Smooth muscle cell (in vitro differentiated cells): ENCODE measurements at regions not wholly inside any gene's neighbourhood (a gene's known extent, or its start where the extent isn't known, plus 50 kb on each side); places are given as distances from the start of the nearest gene placed in this dataset.

Source experiments
- DNase-seq: peaks from one replicate; lab custom pipeline; 2025; ENCODE audit not compliant: unreplicated experiment; lab: John Stamatoyannopoulos, UW
- H2AFZ ChIP-seq: fragments of 200-600 bp; sonication (generic); 2 replicates; pipeline ENCODE4 v1.6.0; 2016; ENCODE audit warnings: antibody characterized with exemption, low read depth, mild to moderate bottlenecking
- H3F3A ChIP-seq: fragments of 200-600 bp; sonication (generic); 2 replicates; pipeline ENCODE4 v1.6.0; 2017; ENCODE audit warnings: antibody characterized with exemption, low read depth
- H3K27ac ChIP-seq: fragments of 200-600 bp; sonication (generic); 2 replicates; pipeline ENCODE4 v1.5.1; 2016; ENCODE audit warnings: low read depth, mild to moderate bottlenecking
- H3K27me3 ChIP-seq: fragments of 200-600 bp; sonication (generic); 2 replicates; pipeline ENCODE4 v1.6.1; 2016; ENCODE audit warnings: low read depth, mild to moderate bottlenecking
- H3K36me3 ChIP-seq: fragments of 200-600 bp; sonication (generic); 2 replicates; pipeline ENCODE4 v1.5.1; 2016; ENCODE audit warnings: low read depth
- H3K4me1 ChIP-seq: fragments of 200-600 bp; sonication (generic); 2 replicates; pipeline ENCODE4 v1.5.1; 2016; ENCODE audit warnings: low read depth
- H3K4me2 ChIP-seq: fragments of 200-600 bp; sonication (generic); 2 replicates; pipeline ENCODE4 v1.6.0; 2016; ENCODE audit warnings: mild to moderate bottlenecking
- H3K4me3 ChIP-seq: fragments of 200-600 bp; sonication (generic); 2 replicates; pipeline ENCODE4 v1.5.1; 2016; ENCODE audit warnings: mild to moderate bottlenecking
- H3K79me2 ChIP-seq: fragments of 200-600 bp; sonication (generic); 2 replicates; pipeline ENCODE4 v1.6.0; 2016; ENCODE audit warnings: low read depth, mild to moderate bottlenecking
- H3K9ac ChIP-seq: fragments of 200-600 bp; sonication (generic); 2 replicates; pipeline ENCODE4 v1.6.0; 2016; ENCODE audit warnings: low read depth
- H3K9me3 ChIP-seq: fragments of 200-600 bp; sonication (generic); replicated peaks from 2 replicates; pipeline ENCODE4 v1.5.1; 2016; ENCODE audit warnings: low read depth
- H4K20me1 ChIP-seq: fragments of 200-600 bp; sonication (generic); 2 replicates; pipeline ENCODE4 v1.6.0; 2016; ENCODE audit warnings: low read depth
- CTCF ChIP-seq: fragments of 200-600 bp; sonication (generic); IDR thresholded peaks from 2 replicates; pipeline ENCODE4 v1.5.1; 2017; ENCODE audit warnings: borderline replicate concordance, mild to moderate bottlenecking, antibody characterized with exemption; ENCODE audit not compliant: insufficient read depth, poor library complexity, severe bottlenecking
- WGBS: methylation state at CpG from one replicate; pipeline ENCODE4 v1.1.7; 2016; ENCODE audit warnings: low lambda C conversion rate; 5-methylcytosine and 5-hydroxymethylcytosine counted together

- 84% methylated on average over 1 of the region's 1 CpG for WGBS
- H3K9me3 ChIP-seq = no peaks in the 10 kb centered on the region
- no peak for DNase-seq
Observed at GRCh38 chr9:27851858-27852257, 278.6 kb upstream of the C9orf72 start.

GRCh38 chr9:27853529-27853928, 280.2 kb upstream of the C9orf72 start:
- Histone ChIP-seq H3K9ac (no peak overlapping the region), H3K79me2 (no peaks in the 10 kb centered on the region), H3K4me1 (no peaks in the 10 kb centered on the region), H3K27ac (no peak overlapping the region), H3K27me3 (no peaks in the 10 kb centered on the region), H3K36me3 (no peaks in the 10 kb centered on the region), H3K4me3 (no peak overlapping the region), H2AFZ (no peak overlapping the region), H4K20me1 (no peaks in the 10 kb centered on the region), H3K4me2 (no peak overlapping the region), H3K9me3 (no peaks in the 10 kb centered on the region), H3F3A (no peaks in the 10 kb centered on the region)
- TF ChIP-seq CTCF = no peak
- 96% methylated on average over 6 of the region's 6 CpGs for WGBS
- no peak for DNase-seq

More at GRCh38 chr9:27851858-27852257, 278.6 kb upstream of the C9orf72 start:
- no peak overlapping the region for H3K9ac ChIP-seq
- H3K4me3 ChIP-seq = no peak overlapping the region
- H3K79me2 ChIP-seq = no peaks in the 10 kb centered on the region
- no peaks in the 10 kb centered on the region for H3F3A ChIP-seq
- H3K27me3 ChIP-seq = no peaks in the 10 kb centered on the region
- no peaks in the 10 kb centered on the region for H3K4me1 ChIP-seq
- H3K4me2 ChIP-seq = no peak overlapping the region
- no peak overlapping the region for H2AFZ ChIP-seq
- no peaks in the 10 kb centered on the region for H3K36me3 ChIP-seq
- H4K20me1 ChIP-seq = no peaks in the 10 kb centered on the region
- H3K27ac ChIP-seq = no peak overlapping the region
- no peak for TF ChIP-seq CTCF

DNA sequence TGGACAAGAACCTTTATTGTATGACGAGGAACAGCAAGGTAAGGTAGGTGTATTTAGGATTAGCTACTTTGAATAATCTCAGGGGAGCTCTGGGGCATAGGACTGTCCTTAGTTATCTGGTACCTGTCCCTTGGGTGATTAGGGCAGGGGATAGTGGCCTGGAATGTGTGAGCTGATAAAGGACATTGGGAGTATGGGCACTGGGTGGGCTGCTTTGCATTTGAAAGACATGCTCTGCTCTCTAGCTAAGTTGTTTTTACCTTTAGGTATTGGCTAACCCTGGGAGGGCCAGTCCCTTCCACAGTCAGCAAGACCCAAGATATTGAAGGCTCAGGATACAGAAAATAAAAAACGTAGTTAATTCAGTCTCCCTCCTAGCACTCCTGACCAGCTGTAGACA, 282.8 kb upstream of the C9orf72 start:
- H3K36me3 ChIP-seq = no peaks in the 10 kb centered on the region
- H3K27ac ChIP-seq = no peak overlapping the region
- H3K27me3 ChIP-seq = no peaks in the 10 kb centered on the region
- no peaks in the 10 kb centered on the region for H3K4me1 ChIP-seq
- no peak overlapping the region for H3K9ac ChIP-seq
- no peaks in the 10 kb centered on the region for H3K9me3 ChIP-seq
- WGBS = 76% methylated on average over 2 of the region's 2 CpGs
- H2AFZ ChIP-seq = no peak overlapping the region
- H3K79me2 ChIP-seq = no peaks in the 10 kb centered on the region
- no peak for TF ChIP-seq CTCF
- H4K20me1 ChIP-seq = no peaks in the 10 kb centered on the region
- no peaks in the 10 kb centered on the region for H3F3A ChIP-seq
- no peak for DNase-seq
- H3K4me2 ChIP-seq = no peak overlapping the region
- H3K4me3 ChIP-seq = no peak overlapping the region

DNA sequence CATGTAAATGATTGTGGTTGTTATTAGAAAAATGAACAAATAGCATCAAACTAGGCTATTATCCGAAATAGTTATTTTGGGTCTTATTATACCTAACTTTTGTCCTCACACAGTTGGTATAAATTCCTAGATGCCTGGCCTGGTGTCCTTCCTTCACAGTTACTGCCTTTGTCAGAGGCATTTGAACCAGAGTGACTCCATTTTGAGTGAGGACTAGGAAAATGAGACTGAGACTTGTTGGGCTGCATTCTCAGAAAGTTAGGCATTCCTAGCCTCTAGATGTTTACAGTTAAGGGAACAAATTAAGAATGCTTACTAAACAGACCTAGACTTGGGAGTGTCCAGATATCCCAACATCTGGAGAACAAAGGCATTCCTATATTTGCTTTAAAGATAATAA, 283.5 kb upstream of the C9orf72 start:
- Histone ChIP-seq H3K27me3 (no peaks in the 10 kb centered on the region), H3K79me2 (no peaks in the 10 kb centered on the region), H3K9me3 (no peaks in the 10 kb centered on the region), H3K9ac (no peak overlapping the region), H3K4me1 (no peaks in the 10 kb centered on the region), H2AFZ (no peak overlapping the region), H3F3A (no peaks in the 10 kb centered on the region), H3K27ac (no peak overlapping the region), H3K4me2 (no peak overlapping the region), H4K20me1 (no peaks in the 10 kb centered on the region), H3K36me3 (no peaks in the 10 kb centered on the region), H3K4me3 (no peak overlapping the region)
- TF ChIP-seq CTCF = no peak
- no peak for DNase-seq
- WGBS = 96% methylated on average over 1 of the region's 1 CpG
